WERI-Rb-1 (cell line): ENCODE measurements at regions not wholly inside any gene's neighbourhood (a gene's known extent, or its start where the extent isn't known, plus 50 kb on each side); places are given as distances from the start of the nearest gene placed in this dataset.

Experiments used
- DNase-seq: peaks from one replicate; pipeline ENCODE4 v3.0.0-alpha.2; 2020
- H3K27ac ChIP-seq: fragments of 250-450 bp; sonication (Bioruptor Pico); 2 replicates; pipeline ENCODE4 v1.5.1; 2020; ENCODE audit warnings: mild to moderate bottlenecking, moderate library complexity
- H3K27me3 ChIP-seq: fragments of 250-450 bp; sonication (Bioruptor Pico); 2 replicates; pipeline ENCODE4 v1.5.1; 2021; ENCODE audit warnings: mild to moderate bottlenecking, low read depth, moderate library complexity; ENCODE audit not compliant: insufficient read depth, severe bottlenecking
- H3K36me3 ChIP-seq: fragments of 250-450 bp; sonication (Bioruptor Pico); 2 replicates; pipeline ENCODE4 v1.5.1; 2020; ENCODE audit warnings: mild to moderate bottlenecking, moderate library complexity
- H3K4me3 ChIP-seq: 2 replicates; pipeline ENCODE4 v1.5.1; 2011; ENCODE audit warnings: low read depth, mild to moderate bottlenecking, control low read depth, low read length
- H3K9me3 ChIP-seq: fragments of 250-450 bp; sonication (Bioruptor Pico); 2 replicates; pipeline ENCODE4 v1.5.1; 2021; ENCODE audit warnings: mild to moderate bottlenecking, moderate library complexity; ENCODE audit not compliant: severe bottlenecking
- CTCF ChIP-seq: IDR thresholded peaks from 2 replicates; pipeline ENCODE4 v1.5.1; 2011; ENCODE audit warnings: low read depth, mild to moderate bottlenecking, control low read depth, inconsistent platforms, low read length

DNA sequence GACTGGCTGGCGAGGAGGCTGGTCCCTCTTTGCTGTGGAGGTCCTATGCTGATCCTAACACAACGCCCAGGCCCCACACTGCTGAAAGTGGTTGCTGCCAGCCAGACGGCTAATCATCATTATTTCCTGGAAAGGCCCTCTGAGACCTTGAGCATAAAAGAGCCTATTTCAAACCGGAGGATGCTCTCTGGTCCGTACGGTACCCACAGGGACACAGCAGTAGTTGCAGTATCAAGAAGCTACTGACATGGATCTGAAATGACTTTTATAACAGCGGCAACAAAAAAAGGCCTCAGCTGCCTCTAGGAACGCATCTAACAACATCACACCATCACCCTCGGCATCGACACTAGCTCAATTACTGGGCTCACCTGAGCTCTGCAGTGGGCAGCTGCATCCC lies 59.1 kb upstream of the FOXB1 start:
- no peak for TF ChIP-seq CTCF
- H3K9me3 ChIP-seq: no peaks in the 10 kb centered on the region
- H3K36me3 ChIP-seq: no peaks in the 10 kb centered on the region
- no peak overlapping the region for H3K4me3 ChIP-seq
- no peaks in the 10 kb centered on the region for H3K27me3 ChIP-seq
- no peak overlapping the region for H3K27ac ChIP-seq
- DNase-seq: no peak

DNA sequence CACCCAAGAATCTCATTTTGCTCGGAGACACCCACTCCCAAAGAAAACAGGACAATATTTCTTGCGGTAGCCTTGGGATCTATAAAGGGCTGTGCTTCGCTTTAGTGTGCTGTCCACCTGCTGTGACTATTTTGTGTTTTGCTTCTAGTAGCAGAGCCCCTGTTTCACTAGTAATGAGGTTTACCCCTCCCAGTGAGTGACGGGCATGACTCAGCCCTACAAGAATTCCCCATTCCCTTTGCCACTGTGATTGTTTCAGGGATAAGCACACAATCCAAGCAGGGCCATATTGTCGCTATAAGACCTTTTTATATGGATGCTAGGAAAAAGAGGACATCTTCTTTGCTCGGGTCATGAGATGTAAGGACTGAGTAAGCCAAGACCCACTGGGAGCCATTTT lies 62.5 kb upstream of the FOXB1 start:
- no peaks in the 10 kb centered on the region for H3K9me3 ChIP-seq
- TF ChIP-seq CTCF: no peak
- H3K36me3 ChIP-seq: no peaks in the 10 kb centered on the region
- H3K27ac ChIP-seq: no peak overlapping the region
- H3K4me3 ChIP-seq: no peak overlapping the region
- H3K27me3 ChIP-seq: no peaks in the 10 kb centered on the region
- DNase-seq: no peak

GRCh38 chr15:59940928-59941327 lies 63.2 kb upstream of the FOXB1 start:
- H3K36me3 ChIP-seq: no peaks in the 10 kb centered on the region
- TF ChIP-seq CTCF: no peak
- no peak overlapping the region for H3K4me3 ChIP-seq
- H3K27me3 ChIP-seq: no peaks in the 10 kb centered on the region
- H3K9me3 ChIP-seq: no peaks in the 10 kb centered on the region
- no peak for DNase-seq
- H3K27ac ChIP-seq: no peak overlapping the region

- no peak for TF ChIP-seq CTCF
- Histone ChIP-seq H3K27me3 (no peaks in the 10 kb centered on the region), H3K27ac (no peak overlapping the region), H3K4me3 (no peak overlapping the region), H3K36me3 (no peaks in the 10 kb centered on the region), H3K9me3 (no peaks in the 10 kb centered on the region)
- DNase-seq: no peak
Observed at GRCh38 chr15:59940456-59940855, 63.7 kb upstream of the FOXB1 start.

- TF ChIP-seq CTCF: no peak
- H3K9me3 ChIP-seq: no peaks in the 10 kb centered on the region
- H3K4me3 ChIP-seq: no peak overlapping the region
- H3K36me3 ChIP-seq: no peaks in the 10 kb centered on the region
- DNase-seq: no peak
- H3K27me3 ChIP-seq: no peaks in the 10 kb centered on the region
- no peak overlapping the region for H3K27ac ChIP-seq
Observed at GRCh38 chr15:59936741-59937140, 67.4 kb upstream of the FOXB1 start.

DNA sequence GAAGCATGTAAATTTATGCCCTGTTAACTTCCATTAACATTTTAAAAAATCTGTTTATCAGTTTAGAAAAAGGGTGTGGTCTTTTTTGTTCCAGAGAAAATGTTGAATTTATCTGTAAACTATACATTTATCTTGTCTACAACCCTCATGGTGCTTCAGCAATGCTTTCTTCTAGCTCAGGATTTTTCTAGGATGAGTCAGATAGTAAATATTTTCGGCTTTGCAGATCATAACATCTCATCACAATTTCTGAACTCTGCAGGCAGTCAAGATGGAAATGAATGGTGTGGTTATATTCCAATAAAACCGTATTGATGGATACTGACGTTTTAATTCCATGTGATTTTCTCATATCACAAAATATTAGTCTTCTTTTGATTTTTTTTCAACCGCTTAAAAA lies 70.5 kb upstream of the FOXB1 start:
- H3K36me3 ChIP-seq: no peaks in the 10 kb centered on the region
- H3K27me3 ChIP-seq: no peaks in the 10 kb centered on the region
- H3K27ac ChIP-seq: no peak overlapping the region
- no peak overlapping the region for H3K4me3 ChIP-seq
- DNase-seq: no peak
- H3K9me3 ChIP-seq: no peaks in the 10 kb centered on the region
- no peak for TF ChIP-seq CTCF
